Naive thymus-derived CD4-positive, alpha-beta T cell (primary cell): ENCODE measurements at regions not wholly inside any gene's neighbourhood (a gene's known extent, or its start where the extent isn't known, plus 50 kb on each side); places are given as distances from the start of the nearest gene placed in this dataset.

ENCODE experiments used
- ATAC-seq: fragments of 150-1000 bp; cut with Tn5 transposase; 2 replicates; pipeline ENCODE4 v1.10.0; 2021; ENCODE audit warnings: mild to moderate bottlenecking, moderate library complexity
- CTCF ChIA-PET: fragments of 350-600 bp; sonication (Branson Sonifier 250); formaldehyde crosslinking; loops from one replicate; lab custom pipeline; 2021; ENCODE audit warnings: antibody characterized with exemption; lab: Charles Lee
- POLR2A ChIA-PET: fragments of 350-600 bp; sonication (Branson Sonifier 250); formaldehyde crosslinking; loops from one replicate; lab custom pipeline; 2021; ENCODE audit warnings: antibody characterized with exemption, inconsistent platforms; lab: Charles Lee
- DNase-seq, 9 donors: peaks; one replicate each; pipeline versions ENCODE4 v3.0.0 to v3.0.0-alpha.2; 2020 to 2022; ENCODE audit warnings: mixed read lengths in 1 of 9
- H3K27ac ChIP-seq: one replicate; pipeline ENCODE4 v1.7.0; 2013; ENCODE audit warnings: mild to moderate bottlenecking, low read depth, low read length, moderate library complexity
- H3K27me3 ChIP-seq, 2 donors: one replicate each; pipeline ENCODE4 v1.7.0; 2013; ENCODE audit warnings: low read length in 2 of 2, mild to moderate bottlenecking in 2 of 2, moderate library complexity in 2 of 2; ENCODE audit not compliant: control insufficient read depth in 2 of 2, insufficient read depth in 2 of 2
- H3K36me3 ChIP-seq, 3 experiments: 1 replicate in 2 of 3; 2 replicates in 1 of 3; pipeline ENCODE4 v1.7.0; 2013; ENCODE audit warnings: low read length in 3 of 3, mild to moderate bottlenecking in 3 of 3, moderate library complexity in 1 of 3; ENCODE audit not compliant: insufficient read depth in 3 of 3, control insufficient read depth in 2 of 3
- H3K4me1 ChIP-seq, 2 donors: one replicate each; pipeline ENCODE4 v1.7.0; 2013; ENCODE audit warnings: low read length in 2 of 2, mild to moderate bottlenecking in 2 of 2, moderate library complexity in 1 of 2; ENCODE audit not compliant: control insufficient read depth in 2 of 2, insufficient read depth in 2 of 2
- H3K4me3 ChIP-seq: 2 replicates; pipeline ENCODE4 v1.7.0; 2013; ENCODE audit warnings: mild to moderate bottlenecking, low read length
- H3K9me3 ChIP-seq, 3 experiments: 1 replicate in 2 of 3; 2 replicates in 1 of 3; pipeline ENCODE4 v1.7.0; 2013; ENCODE audit warnings: low read length in 3 of 3; ENCODE audit not compliant: control insufficient read depth in 2 of 3
- H3K27ac Mint-ChIP-seq, 9 donors: one replicate each; pipeline ENCODE4 v1.8.0; 2020 to 2022; ENCODE audit warnings: mixed read lengths in 9 of 9, mild to moderate bottlenecking in 8 of 9, moderate library complexity in 5 of 9, inconsistent platforms in 2 of 9
- H3K27me3 Mint-ChIP-seq, 5 donors: one replicate each; pipeline ENCODE4 v1.8.0; 2021 to 2022; ENCODE audit warnings: mixed read lengths in 5 of 5, mild to moderate bottlenecking in 1 of 5
- H3K36me3 Mint-ChIP-seq, 5 donors: one replicate each; pipeline ENCODE4 v1.8.0; 2020 to 2022; ENCODE audit warnings: mixed read lengths in 5 of 5, mild to moderate bottlenecking in 3 of 5, inconsistent platforms in 1 of 5
- H3K4me1 Mint-ChIP-seq, 7 donors: one replicate each; pipeline ENCODE4 v1.8.0; 2020 to 2022; ENCODE audit warnings: mixed read lengths in 7 of 7, mild to moderate bottlenecking in 3 of 7, inconsistent platforms in 1 of 7
- H3K4me3 Mint-ChIP-seq, 10 donors: one replicate each; pipeline ENCODE4 v1.8.0; 2020 to 2022; ENCODE audit warnings: mild to moderate bottlenecking in 10 of 10, mixed read lengths in 10 of 10, moderate library complexity in 6 of 10, inconsistent platforms in 2 of 10
- H3K9me3 Mint-ChIP-seq, 11 donors: one replicate each; pipeline ENCODE4 v1.8.0; 2020 to 2022; ENCODE audit warnings: mixed read lengths in 11 of 11, mild to moderate bottlenecking in 4 of 11, inconsistent platforms in 1 of 11, moderate library complexity in 1 of 11
- intact Hi-C, 2 donors: fragments of 100-400 bp; cut with micrococcal nuclease; formaldehyde crosslinking; loops; one replicate each; pipeline ENCODE4 v1.15.1; 2023

GRCh38 chr11:44382656-44383240 lies 72.8 kb upstream of the ALX4 start:
- Mint-ChIP-seq H3K9me3 (peaks cover 0 to 5% (median 0%) of the 10 kb centered on the region in 11 donors), H3K27ac (no peak overlapping the region), H3K4me3 (no peak overlapping the region), H3K4me1 (no peaks in the 10 kb centered on the region), H3K36me3 (no peaks in the 10 kb centered on the region), H3K27me3 (peaks cover 5 to 49% (median 39%) of the 10 kb centered on the region in 5 donors)
- ATAC-seq (no peak), DNase-seq (no peak)
- CTCF ChIA-PET = no interaction called here
- H3K36me3 ChIP-seq = no peaks in the 10 kb centered on the region
- no peak overlapping the region for H3K27ac ChIP-seq
- POLR2A ChIA-PET = no interaction called here
- H3K4me3 ChIP-seq = no peak overlapping the region
- no peaks in the 10 kb centered on the region for H3K4me1 ChIP-seq
- no peaks in the 10 kb centered on the region for H3K27me3 ChIP-seq
- H3K9me3 ChIP-seq = no peaks in the 10 kb centered on the region
- intact Hi-C loops = no loop called here

- CTCF ChIA-PET = no interaction called here
- intact Hi-C loops = no loop called here
- Histone ChIP-seq H3K36me3 (no peaks in the 10 kb centered on the region), H3K9me3 (no peaks in the 10 kb centered on the region), H3K27me3 (no peaks in the 10 kb centered on the region), H3K4me3 (no peak overlapping the region), H3K4me1 (no peaks in the 10 kb centered on the region), H3K27ac (no peak overlapping the region)
- DNase-seq (no peak), ATAC-seq (no peak)
- H3K36me3 Mint-ChIP-seq = no peaks in the 10 kb centered on the region
- no peaks in the 10 kb centered on the region for H3K4me1 Mint-ChIP-seq
- H3K4me3 Mint-ChIP-seq = no peak overlapping the region
- POLR2A ChIA-PET = no interaction called here
- peaks cover 9 to 50% (median 36%) of the 10 kb centered on the region in 5 donors for H3K27me3 Mint-ChIP-seq
- no peak overlapping the region for H3K27ac Mint-ChIP-seq
- H3K9me3 Mint-ChIP-seq = peaks cover 0 to 5% (median 0%) of the 10 kb centered on the region in 11 donors
Measured at GRCh38 chr11:44383246-44383645, 73.3 kb upstream of the ALX4 start.

GRCh38 chr11:44387415-44387814 lies 77.5 kb upstream of the ALX4 start:
- peaks cover 0 to 14% (median 6%) of the 10 kb centered on the region in 11 donors for H3K9me3 Mint-ChIP-seq
- H3K4me3 ChIP-seq = no peak overlapping the region
- intact Hi-C loops = no loop called here
- CTCF ChIA-PET = no interaction called here
- no peak for ATAC-seq
- H3K27ac ChIP-seq = no peak overlapping the region
- no peaks in the 10 kb centered on the region for H3K4me1 ChIP-seq
- no peak overlapping the region for H3K27ac Mint-ChIP-seq
- POLR2A ChIA-PET = no interaction called here
- DNase-seq = no peak
- H3K27me3 Mint-ChIP-seq = peaks cover 17 to 43% (median 35%) of the 10 kb centered on the region in 5 donors
- peaks cover 0 to 9% (median 0%) of the 10 kb centered on the region in 3 experiments for H3K9me3 ChIP-seq
- no peaks in the 10 kb centered on the region for H3K36me3 Mint-ChIP-seq
- H3K27me3 ChIP-seq = no peaks in the 10 kb centered on the region
- H3K36me3 ChIP-seq = no peaks in the 10 kb centered on the region
- peaks cover 0 to 3% (median 0%) of the 10 kb centered on the region in 7 donors for H3K4me1 Mint-ChIP-seq
- no peak overlapping the region for H3K4me3 Mint-ChIP-seq

GRCh38 chr11:44387825-44388224 lies 77.9 kb upstream of the ALX4 start:
- ATAC-seq = no peak
- CTCF ChIA-PET = no interaction called here
- no peak overlapping the region for H3K4me3 Mint-ChIP-seq
- intact Hi-C loops = no loop called here
- Histone ChIP-seq H3K27ac (no peak overlapping the region), H3K9me3 (peaks cover 0 to 9% (median 0%) of the 10 kb centered on the region in 3 experiments), H3K4me3 (no peak overlapping the region), H3K4me1 (no peaks in the 10 kb centered on the region), H3K27me3 (no peaks in the 10 kb centered on the region), H3K36me3 (no peaks in the 10 kb centered on the region)
- POLR2A ChIA-PET = no interaction called here
- H3K36me3 Mint-ChIP-seq = no peaks in the 10 kb centered on the region
- peaks cover 0 to 3% (median 0%) of the 10 kb centered on the region in 7 donors for H3K4me1 Mint-ChIP-seq
- no peak overlapping the region for H3K27ac Mint-ChIP-seq
- no peak for DNase-seq
- H3K27me3 Mint-ChIP-seq = peaks cover 17 to 43% (median 35%) of the 10 kb centered on the region in 5 donors
- H3K9me3 Mint-ChIP-seq = peaks cover 0 to 14% (median 6%) of the 10 kb centered on the region in 11 donors

- CTCF ChIA-PET = no interaction called here
- peaks cover 17 to 42% (median 32%) of the 10 kb centered on the region in 5 donors for H3K27me3 Mint-ChIP-seq
- POLR2A ChIA-PET = no interaction called here
- Histone ChIP-seq H3K27me3 (no peaks in the 10 kb centered on the region), H3K4me3 (no peak overlapping the region), H3K27ac (no peak overlapping the region), H3K4me1 (no peaks in the 10 kb centered on the region), H3K9me3 (peaks cover 0 to 9% (median 0%) of the 10 kb centered on the region in 3 experiments), H3K36me3 (no peaks in the 10 kb centered on the region)
- peaks cover 0 to 17% (median 6%) of the 10 kb centered on the region in 11 donors for H3K9me3 Mint-ChIP-seq
- peaks cover 0 to 3% (median 0%) of the 10 kb centered on the region in 5 donors for H3K36me3 Mint-ChIP-seq
- peak overlapping the region in 1 of 10 donors; percentile 32 for H3K4me3 Mint-ChIP-seq
- no peak for DNase-seq
- H3K27ac Mint-ChIP-seq = no peak overlapping the region
- peaks cover 0 to 3% (median 0%) of the 10 kb centered on the region in 7 donors for H3K4me1 Mint-ChIP-seq
- intact Hi-C loops = no loop called here
- ATAC-seq = no peak
Measured at GRCh38 chr11:44388828-44389657, 79.1 kb upstream of the ALX4 start.

- ChIA-PET CTCF (no interaction called here), POLR2A (no interaction called here)
- H3K27me3 ChIP-seq = no peaks in the 10 kb centered on the region
- no peak overlapping the region for H3K4me3 Mint-ChIP-seq
- H3K9me3 Mint-ChIP-seq = peaks cover 0 to 27% (median 9%) of the 10 kb centered on the region in 11 donors
- no peaks in the 10 kb centered on the region for H3K4me1 ChIP-seq
- H3K36me3 ChIP-seq = no peaks in the 10 kb centered on the region
- H3K27ac Mint-ChIP-seq = no peak overlapping the region
- no peak for DNase-seq
- peaks cover 27 to 45% (median 34%) of the 10 kb centered on the region in 5 donors for H3K27me3 Mint-ChIP-seq
- peaks cover 0 to 3% (median 0%) of the 10 kb centered on the region in 7 donors for H3K4me1 Mint-ChIP-seq
- peaks cover 0 to 9% (median 0%) of the 10 kb centered on the region in 3 experiments for H3K9me3 ChIP-seq
- intact Hi-C loops = no loop called here
- peaks cover 0 to 4% (median 0%) of the 10 kb centered on the region in 5 donors for H3K36me3 Mint-ChIP-seq
- no peak overlapping the region for H3K27ac ChIP-seq
- ATAC-seq = no peak
- H3K4me3 ChIP-seq = no peak overlapping the region
Measured at GRCh38 chr11:44389963-44390605, 80.1 kb upstream of the ALX4 start.
